ENCODE measurements at regions not wholly inside any gene's neighbourhood (a gene's known extent, or its start where the extent isn't known, plus 50 kb on each side); places are given as distances from the start of the nearest gene placed in this dataset.

DNA sequence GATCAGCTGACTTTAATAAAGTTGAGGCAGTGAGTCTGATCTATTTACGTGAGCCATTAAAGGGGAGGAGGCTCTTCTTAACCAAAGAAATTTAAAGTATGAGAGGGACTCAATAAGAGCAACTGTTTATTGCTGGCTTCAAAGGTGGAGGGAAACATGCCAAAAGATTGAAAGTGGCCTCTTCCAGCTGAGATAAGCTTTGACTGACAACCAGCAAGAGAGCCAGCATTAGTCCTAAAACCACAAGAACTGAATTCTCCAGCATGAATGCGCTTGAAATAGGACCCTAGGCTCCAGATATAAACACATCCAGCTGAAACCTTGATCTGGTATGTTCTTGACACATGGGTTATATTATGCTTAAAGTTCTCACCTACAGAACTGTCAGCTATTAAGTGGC is 123.1 kb upstream of the GJE1 start:
- no peak for TF ChIP-seq CTCF (IDR thresholded peaks at IDR 0.05; ENCODE audit: control insufficient read depth, extremely low read depth, insufficient read depth)
- H3K4me3 ChIP-seq (ENCODE audit: low read depth, low read length) = no peak overlapping the region
- no peak for DNase-seq (ENCODE audit: low read depth)

- no peak for TF ChIP-seq CTCF (IDR thresholded peaks at IDR 0.05; ENCODE audit: control insufficient read depth, extremely low read depth, insufficient read depth)
- H3K4me3 ChIP-seq (ENCODE audit: low read depth, low read length) = no peak overlapping the region
- DNase-seq (ENCODE audit: low read depth) = no peak
Observed at GRCh38 chr6:142008781-142009180, 123.9 kb upstream of the GJE1 start.

GRCh38 chr6:142008016-142008735 is 124.5 kb upstream of the GJE1 start:
- H3K4me3 ChIP-seq (ENCODE audit: low read depth, low read length) = no peak overlapping the region
- DNase-seq (ENCODE audit: low read depth) = no peak
- no peak for TF ChIP-seq CTCF (IDR thresholded peaks at IDR 0.05; ENCODE audit: control insufficient read depth, extremely low read depth, insufficient read depth)

GRCh38 chr6:142005021-142005420 is 127.7 kb upstream of the GJE1 start:
- H3K4me3 ChIP-seq (ENCODE audit: low read depth, low read length) = no peak overlapping the region
- no peak for TF ChIP-seq CTCF (IDR thresholded peaks at IDR 0.05; ENCODE audit: control insufficient read depth, extremely low read depth, insufficient read depth)
- DNase-seq (ENCODE audit: low read depth) = no peak

- TF ChIP-seq CTCF (IDR thresholded peaks at IDR 0.05; ENCODE audit: control insufficient read depth, extremely low read depth, insufficient read depth) = no peak
- no peak overlapping the region for H3K4me3 ChIP-seq (ENCODE audit: low read depth, low read length)
- DNase-seq (ENCODE audit: low read depth) = no peak
Observed at GRCh38 chr6:142002825-142003405, 129.8 kb upstream of the GJE1 start.

DNA sequence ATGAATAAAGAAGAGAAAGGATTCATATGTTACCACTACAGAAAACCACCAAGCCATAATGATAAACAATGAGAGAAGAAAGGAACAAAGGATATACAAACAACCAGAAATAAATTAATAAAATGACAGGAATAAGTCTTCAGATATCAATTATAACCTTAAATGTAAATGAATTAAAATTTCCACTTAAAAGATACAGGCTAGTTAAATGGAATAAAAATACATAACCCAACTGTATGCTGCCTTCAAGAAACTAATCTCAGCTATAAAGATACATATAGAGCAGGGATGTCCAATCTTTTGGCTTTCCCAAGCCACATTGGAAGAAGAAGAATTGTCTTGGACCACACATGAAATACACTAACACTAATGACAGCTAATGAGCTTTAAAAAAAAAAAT is 135.9 kb upstream of the GJE1 start:
- DNase-seq (ENCODE audit: low read depth) = no peak
- no peak for TF ChIP-seq CTCF (IDR thresholded peaks at IDR 0.05; ENCODE audit: control insufficient read depth, extremely low read depth, insufficient read depth)
- H3K4me3 ChIP-seq (ENCODE audit: low read depth, low read length) = no peak overlapping the region

DNA sequence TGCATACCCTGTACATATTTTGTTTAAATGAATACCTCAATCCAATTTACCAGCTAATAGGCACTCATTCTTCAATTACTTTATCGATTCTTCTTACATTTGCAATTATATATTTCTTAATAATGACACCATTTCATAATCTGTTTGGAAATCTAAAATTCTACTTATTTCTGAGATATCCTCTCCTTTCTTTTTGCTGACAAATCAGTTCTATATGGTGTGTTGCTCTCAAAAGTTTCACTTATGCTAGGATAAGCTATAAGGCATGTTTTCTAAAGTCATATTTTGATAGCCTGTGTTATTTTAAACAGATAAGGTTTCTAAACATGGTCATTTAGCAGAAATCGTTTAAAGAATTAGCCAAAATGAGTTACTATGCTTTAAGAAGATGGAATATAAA is 140.6 kb upstream of the GJE1 start:
- no peak overlapping the region for H3K4me3 ChIP-seq (ENCODE audit: low read depth, low read length)
- no peak for TF ChIP-seq CTCF (IDR thresholded peaks at IDR 0.05; ENCODE audit: control insufficient read depth, extremely low read depth, insufficient read depth)
- DNase-seq (ENCODE audit: low read depth) = no peak
